GM20431 (cell line): ENCODE measurements at regions not wholly inside any gene's neighbourhood (a gene's known extent, or its start where the extent isn't known, plus 50 kb on each side); places are given as distances from the start of the nearest gene placed in this dataset.

Source experiments
- in situ Hi-C: fragments of 300-500 bp; cut with MseI, MboI; formaldehyde crosslinking; loops from one replicate; pipeline ENCODE4 v1.15.0; 2020; ENCODE audit warnings: low sequenced_read_pairs; ENCODE audit not compliant: unreplicated experiment

DNA sequence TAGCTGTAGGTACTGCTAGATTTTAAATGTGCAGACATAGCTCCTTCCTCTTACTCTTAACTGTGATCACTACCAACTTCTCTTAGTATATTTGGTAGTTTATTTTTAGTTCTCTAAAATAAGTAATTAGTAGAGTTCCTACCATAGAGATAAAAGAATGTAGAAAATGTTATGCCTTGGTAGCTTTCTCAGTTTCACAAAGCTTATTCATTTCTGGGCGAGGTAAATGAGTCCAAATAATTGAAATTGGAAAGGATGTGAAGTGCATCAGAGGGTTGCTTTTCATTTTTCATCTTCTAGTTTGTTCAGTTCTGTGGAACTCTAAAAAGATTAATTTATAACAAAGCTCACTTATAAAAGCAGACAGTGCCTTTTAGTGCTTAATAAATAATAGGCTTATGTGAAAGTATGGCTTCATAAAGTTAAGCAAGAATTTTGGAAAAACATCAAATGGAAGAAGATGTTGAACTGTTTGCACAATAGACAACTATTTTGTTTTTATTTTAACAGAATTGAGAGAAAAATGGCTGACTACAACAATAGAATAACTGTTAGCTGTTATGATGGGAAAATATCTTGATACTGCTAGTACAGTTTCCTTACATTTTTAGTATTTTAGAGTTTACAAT, 303.7 kb downstream of the UTRN start:
- in situ Hi-C loops: loop anchor here (10.0 to 25.0 kb wide), 2 partner anchors 346 to 623 kb away; no protein-coding TSS in a partner anchor

DNA sequence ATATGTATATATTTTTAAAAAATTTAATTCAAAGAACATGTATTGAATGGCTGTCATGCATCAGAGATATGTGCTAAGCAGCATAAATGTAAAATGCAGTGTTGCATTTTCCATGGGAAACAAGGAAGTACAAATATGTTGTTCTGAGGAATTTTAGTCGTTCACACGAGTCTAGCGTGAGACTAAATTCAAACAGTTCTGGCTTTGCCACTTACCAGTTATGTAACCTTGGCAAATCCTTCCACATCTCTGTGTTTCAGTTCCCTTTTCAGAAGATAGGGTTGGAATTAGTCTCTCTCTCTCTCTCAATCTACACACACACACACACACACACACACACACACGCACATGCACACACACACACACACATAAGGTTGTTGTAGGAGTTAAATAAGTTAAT, 305.4 kb downstream of the UTRN start:
- in situ Hi-C loops: loop anchor here (25.0 kb wide), 1 partner anchor 622 kb away; no protein-coding TSS in a partner anchor

DNA sequence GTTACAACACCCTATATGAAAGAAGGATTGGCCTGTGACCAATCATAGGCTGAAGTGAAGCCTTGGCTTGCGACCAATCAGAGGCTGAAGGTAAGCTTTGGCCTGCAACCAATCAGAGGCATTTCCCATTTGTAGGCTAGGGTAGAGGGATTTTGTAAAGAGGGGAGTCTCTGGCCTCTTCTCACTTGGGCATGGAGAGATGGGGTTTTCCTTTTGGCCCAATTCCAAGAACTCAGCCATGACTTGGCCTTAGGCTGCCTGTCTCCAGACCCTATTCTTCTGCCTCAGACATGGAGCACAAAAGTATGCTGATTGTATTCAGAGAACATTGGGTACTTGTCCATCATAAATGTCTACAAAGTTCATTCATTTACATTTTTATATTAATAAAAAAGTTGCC, 308.3 kb downstream of the UTRN start:
- in situ Hi-C loops: loop anchor here (25.0 kb wide), 1 partner anchor 619 kb away; no protein-coding TSS in a partner anchor

DNA sequence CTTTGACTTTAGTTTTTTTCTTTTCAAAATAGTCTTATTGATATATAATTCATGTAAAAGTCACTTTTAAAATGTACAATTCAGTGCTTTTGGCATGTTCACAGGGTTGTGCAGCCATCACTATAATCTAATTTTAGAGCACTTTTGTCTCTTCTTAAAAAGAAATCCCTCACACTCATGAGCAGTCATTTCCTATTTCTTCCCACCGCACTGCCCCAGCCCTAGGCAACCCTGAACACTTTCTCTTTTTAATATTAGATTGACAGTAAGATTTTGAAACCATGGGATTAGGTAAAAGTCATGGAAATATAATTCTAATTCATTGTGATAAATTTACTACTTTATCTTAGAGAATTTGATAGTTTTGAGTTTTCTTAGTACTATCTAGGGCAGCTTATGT, 309.4 kb downstream of the UTRN start:
- in situ Hi-C loops: loop anchor here (25.0 kb wide), 1 partner anchor 618 kb away; no protein-coding TSS in a partner anchor

DNA sequence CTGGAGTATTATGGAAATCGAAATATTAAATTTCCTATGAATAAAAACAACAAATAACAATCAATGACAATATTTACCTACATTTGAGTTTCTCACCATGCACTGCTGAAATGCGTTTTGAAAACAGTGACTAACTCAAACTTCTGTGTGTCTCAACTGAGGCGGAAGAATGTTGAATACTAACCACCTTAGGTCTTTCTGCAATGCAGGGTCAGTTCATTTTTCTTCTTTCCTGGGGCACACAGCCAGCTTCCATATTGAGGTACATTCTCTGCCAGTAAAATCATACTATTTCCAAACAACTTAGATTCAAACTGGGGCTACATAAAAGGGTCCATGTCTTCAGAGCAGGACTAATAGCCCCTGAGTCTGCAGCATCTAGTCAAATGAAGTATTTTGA, 310.1 kb downstream of the UTRN start:
- in situ Hi-C loops: loop anchor here (25.0 kb wide), 1 partner anchor 617 kb away; no protein-coding TSS in a partner anchor

DNA sequence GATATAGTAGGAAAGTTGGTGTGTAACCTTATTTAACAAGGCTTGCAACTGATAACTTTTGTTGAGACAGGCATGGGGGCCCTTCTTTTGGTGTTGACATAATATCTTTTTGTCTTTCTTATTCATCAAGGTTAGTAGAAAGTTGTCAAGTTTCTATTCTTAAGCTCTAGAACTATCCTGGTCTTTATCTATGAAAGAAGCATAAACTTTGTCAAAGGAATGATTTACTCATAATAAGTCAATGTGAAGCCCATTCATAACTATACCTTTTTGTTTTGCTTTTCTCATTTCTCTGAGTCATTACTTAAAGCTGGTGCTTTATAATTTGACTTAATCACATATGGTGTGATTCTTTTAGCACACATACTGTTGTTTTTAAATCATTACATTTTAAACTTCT, 312.4 kb downstream of the UTRN start:
- in situ Hi-C loops: loop anchor here (25.0 kb wide), 1 partner anchor 615 kb away; no protein-coding TSS in a partner anchor

DNA sequence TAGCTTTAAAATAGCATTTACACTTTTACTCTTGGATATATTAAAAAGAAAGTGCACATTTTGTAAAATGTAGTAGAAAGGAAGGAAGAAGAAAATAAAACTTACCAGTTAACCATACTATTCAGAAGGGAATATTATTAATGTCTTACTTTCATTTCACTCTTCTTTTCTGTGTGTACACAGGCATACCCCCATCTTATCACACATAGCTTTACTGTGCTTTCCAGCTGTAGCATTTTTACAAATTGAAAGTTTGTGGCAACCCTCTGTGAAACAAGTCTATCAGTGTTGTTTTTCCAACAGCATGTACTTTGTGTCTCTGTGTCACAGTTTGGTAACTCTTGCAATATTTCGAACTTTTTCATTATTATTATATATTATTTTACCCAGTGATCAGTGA, 314.5 kb downstream of the UTRN start:
- in situ Hi-C loops: loop anchor here (25.0 kb wide), 1 partner anchor 613 kb away; no protein-coding TSS in a partner anchor

DNA sequence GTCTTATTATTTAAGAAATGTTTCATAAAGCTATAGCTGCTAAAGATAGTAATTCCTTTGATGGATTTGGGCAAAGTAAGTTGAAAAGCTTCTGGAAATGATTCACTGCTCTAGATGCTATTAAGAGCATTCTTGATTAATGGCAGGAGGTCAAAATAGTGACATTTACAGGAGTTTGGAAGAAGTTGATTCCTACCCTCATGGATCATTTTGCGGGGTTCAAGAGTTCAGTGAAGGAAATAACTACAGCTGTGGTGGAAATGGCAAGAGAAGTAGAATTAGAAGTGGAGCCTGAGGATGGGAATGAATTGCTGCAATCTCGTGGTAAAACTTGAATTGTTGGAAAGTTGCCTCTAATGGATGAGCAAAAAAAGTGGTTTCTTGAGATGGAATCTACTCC, 316.1 kb downstream of the UTRN start:
- in situ Hi-C loops: no loop called here

DNA sequence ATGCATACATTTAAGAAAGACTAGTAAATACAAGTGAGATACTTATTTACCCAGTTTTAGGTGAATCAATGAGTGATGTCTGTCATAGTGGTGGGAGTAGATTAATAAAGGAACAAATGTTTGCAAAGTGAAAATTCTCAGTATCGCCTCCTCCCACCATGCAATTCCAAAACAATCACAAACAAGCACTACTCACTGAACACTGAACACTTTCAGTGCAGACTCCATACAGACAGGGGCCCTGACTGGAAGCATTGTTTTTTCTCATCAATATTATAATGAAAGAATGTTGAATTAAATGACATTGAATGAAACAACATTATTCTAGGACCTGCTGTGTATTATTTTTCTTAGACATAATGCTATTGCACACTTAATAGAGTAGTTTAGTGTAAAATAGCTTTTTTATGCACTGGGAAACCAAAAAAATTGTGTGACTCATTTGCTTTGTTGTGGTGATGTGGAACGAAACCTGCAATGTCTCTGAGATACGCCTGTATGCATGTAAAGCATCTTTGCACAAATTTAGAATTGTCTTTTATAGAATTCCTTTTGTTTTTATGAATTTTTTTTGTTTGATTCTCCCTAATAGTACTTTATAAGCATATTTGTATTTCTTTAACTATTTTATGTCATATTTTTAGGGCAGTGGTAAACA, 317.5 kb downstream of the UTRN start:
- in situ Hi-C loops: no loop called here

DNA sequence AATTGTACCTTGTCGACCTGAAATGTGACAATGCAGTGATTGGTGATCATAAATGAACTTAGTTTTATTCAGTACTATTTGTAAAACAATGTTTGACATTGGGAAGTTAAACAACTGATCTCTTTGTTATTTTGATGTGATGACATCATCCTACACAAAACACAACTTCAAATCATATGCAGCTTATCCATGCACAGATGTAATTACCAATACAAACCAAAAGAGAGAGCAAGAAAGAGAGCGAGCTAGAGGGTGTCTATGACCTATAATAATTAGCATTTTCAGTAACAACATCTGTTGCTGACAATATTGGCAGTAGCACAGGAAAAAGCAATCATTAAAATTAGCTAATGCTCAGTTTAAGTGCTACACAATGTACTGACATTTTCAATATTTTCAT, 320.9 kb downstream of the UTRN start:
- in situ Hi-C loops: no loop called here

DNA sequence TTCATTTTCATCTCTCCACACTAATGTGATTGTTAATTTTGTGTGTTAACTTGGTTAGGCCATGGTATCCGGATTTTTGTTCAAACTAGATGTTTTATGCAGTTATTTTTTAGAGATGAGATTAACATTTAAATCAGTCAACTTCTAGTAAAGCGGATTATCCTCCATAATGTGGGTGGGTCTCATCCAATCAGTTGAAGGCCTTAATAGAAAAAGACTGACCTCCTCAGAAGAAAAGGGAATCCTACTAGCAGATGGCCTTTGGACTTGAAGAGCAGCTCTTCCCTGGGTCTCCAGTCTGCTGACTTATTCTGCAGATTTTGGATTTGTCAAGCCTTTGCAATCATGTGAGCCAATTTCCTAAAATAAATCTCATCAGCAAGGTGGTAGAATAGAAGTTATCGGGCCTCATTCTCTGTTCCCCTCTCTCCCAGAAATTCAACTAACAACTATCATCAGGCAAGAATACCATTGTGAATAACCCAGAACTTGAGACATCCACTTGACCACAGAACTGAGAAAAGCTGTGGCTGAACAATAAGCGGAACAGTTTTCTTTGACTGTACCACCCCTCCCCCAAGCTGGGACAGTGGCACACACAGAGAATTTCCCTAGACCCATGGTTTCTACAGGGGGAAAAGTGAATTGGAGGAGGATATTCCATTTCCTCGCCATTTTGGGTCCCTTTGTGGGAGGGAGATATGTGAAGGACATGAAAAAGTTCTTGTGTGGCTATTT, 323.0 kb downstream of the UTRN start:
- in situ Hi-C loops: no loop called here

DNA sequence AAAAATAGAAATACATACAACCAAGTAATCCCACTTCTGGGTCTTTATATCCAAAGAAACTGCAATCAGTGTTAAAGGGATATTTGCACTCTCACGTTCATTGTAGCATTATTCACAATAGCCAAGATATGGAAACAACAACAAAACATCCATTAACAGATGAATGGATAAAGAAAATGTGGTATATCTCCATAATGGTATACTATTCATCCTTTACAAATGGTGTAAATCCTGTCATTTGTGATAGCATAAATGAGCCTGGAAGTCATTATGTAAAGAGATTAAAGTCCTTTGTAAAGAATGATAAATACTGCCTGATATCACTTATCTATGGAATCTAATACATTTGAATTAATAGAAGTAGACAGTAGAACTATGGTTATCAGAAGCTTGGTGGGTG, 327.7 kb downstream of the UTRN start:
- in situ Hi-C loops: no loop called here

DNA sequence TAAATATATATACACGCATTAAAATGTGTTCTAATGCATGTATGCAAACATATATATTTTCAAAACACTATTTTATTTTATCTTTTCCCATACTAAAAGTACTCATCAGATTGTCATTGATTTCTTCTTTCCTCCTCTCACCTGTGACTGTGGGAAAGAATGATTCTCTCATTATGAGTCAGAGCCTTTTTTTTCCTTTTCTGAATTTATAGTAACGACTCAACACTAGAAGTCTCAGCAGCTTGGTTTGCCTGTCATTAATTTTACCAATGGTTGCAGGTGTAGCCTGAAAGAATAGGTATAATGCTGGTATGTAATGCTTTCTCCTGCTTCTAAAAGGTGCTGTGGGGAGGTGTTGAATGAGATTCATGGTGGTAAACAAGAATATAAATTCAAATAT, 328.7 kb downstream of the UTRN start:
- in situ Hi-C loops: no loop called here

DNA sequence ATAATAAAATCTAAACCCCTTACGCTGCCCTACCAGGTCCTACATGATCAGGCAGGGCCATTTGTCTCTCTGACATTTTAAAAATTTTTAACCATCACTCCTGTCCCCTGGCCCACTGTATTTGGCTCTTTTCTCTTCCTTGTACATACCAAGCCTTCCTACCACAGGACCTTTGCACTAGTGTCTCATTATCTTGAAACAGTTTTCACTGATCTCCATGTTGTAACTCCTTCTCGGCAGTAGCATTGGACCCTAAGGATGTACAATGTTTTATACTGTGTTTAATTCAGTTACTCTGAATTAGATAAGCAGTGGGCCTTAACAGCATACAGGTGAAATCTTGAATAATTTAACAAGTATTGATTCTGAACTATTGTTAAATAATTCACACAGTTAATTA, 330.7 kb downstream of the UTRN start:
- in situ Hi-C loops: no loop called here

DNA sequence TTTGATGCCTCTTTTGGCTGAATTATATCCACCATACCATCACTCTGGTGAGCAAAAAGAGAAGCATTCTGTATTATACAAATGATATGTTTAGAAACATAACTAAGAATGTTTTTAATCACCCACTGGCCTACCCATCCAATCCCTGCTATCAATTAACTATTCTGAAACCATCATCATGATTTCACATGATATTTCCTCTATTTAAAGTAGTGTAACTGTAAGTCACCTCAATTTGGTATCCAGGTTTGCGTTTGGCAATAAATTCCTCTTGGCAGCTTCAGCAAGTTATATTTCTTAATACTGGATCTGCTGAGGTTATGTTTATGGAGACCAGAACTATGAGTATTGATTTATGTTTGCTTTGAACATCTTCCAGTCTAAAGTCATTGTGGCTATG, 332.1 kb downstream of the UTRN start:
- in situ Hi-C loops: no loop called here

DNA sequence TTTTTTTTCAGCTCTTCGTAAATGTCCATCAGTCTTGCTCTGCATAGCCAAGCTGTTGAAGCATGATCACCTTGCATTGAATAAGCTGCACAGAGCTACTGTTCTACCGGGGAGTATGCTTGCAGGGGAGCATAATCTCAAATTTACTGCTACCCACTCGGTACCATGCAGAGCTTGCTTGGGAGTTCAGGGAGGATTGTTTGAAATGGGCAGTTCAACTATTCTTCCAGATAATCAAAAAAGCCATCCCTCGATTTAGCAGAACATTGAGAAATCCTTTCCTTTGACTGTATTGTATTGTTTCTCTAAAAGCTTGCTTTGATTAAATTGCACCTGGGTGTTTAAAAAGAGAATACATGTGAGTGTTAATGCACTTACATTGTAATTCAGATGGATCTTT, 332.6 kb downstream of the UTRN start:
- in situ Hi-C loops: no loop called here

DNA sequence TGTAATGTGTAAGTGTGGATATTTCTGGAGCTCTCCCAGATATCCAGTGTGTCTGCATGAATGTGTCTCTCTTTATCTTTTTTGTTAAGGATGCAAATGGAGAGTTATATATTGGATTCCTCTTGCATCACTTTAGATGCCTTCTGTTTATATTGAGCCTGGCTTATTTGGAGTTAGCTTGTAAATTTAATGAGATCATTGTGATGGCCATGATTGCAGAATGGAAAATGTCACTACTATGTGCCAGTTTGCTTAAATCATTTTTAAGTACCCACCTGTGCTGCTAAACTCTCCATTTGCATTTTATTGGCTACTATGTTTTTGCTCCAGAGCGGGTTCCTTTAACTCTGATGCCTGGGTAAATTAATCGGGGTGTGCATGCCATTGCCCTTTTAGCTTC, 334.8 kb downstream of the UTRN start:
- in situ Hi-C loops: no loop called here

DNA sequence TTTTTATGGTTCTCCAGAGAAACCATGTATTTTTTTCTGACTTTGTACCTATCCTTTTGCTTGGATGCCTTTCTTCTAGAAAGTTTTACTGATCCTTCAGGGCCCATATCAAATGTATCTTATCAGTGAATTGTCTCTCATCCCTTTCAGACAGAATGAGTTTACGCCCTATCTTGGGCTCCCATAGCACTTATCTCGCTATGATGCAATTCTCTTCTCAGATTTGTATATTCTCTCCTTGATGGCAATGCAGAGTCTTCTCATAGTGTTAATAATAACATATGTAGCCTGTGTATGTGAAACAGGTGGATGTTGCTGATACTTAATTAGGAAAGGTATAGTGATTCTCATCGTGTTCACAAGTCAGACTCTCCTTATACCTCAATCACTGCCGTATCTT, 336.2 kb downstream of the UTRN start:
- in situ Hi-C loops: no loop called here

DNA sequence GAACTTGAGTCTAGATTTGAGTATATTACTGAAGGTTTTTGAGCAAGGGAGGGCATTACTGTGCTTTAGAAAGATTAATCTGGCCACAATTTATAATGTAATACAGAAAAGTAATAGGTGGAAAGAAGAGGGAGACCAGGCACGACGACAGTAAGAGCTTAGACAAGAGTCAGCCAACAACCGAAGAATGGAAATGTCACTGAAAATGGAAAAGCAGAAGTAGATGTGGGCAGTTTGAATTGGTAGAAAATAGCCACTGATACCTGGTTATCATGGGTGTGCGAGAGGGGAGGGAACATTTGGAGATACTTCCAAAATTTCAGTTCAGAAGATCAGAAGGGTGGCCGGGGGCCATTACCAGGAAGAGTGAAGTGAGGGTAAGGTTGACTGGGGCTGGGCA, 339.1 kb downstream of the UTRN start:
- in situ Hi-C loops: no loop called here

DNA sequence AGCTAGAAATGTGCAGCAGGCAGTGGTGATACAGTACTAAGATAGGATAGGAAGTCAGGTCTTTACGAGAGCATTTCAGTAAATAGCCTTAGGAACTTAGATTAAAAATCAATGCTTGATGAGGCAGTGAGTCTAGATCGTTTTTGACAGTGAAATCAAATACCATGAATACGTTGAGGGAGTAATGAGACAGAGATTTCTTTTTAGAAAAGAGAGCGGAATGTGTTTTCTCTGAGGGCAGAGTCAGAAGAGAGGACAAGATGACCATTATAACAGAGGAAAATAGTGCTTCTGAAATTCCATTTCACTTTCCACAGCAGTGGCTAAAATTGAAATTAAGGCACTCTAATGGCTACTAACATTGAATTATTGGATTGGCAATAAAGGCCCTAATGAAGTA, 339.6 kb downstream of the UTRN start:
- in situ Hi-C loops: no loop called here

DNA sequence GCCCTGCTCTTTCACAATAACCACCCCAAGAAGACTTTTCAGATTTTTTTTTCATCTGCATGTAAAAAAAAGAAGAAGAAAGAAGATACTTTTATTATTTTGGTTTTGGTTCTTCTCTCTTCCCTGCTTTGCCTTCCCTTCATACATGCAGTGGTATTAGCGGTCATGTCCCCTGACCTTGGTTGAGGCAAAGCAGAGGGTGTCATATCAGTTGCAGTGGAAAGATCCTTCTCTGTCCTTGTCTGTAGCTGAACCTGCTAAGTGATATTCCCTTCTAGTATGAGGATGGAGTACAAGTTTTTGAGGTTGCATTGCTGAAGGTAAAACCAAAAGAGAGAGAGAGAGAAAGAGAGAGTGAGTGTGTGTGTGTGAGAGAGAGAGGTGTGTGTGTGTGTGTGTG, 345.7 kb downstream of the UTRN start:
- in situ Hi-C loops: no loop called here
